Stimulated activated CD8-positive, alpha-beta memory T cell treated with anti-CD3 and anti-CD28 coated beads, Interleukin-2, amount 100 ng/mL, for 48 hours (primary cell): ENCODE measurements at regions not wholly inside any gene's neighbourhood (a gene's known extent, or its start where the extent isn't known, plus 50 kb on each side); places are given as distances from the start of the nearest gene placed in this dataset.
"Not testable (repeated sequence)": the region's sequence is repeated elsewhere in the genome, so short reads cannot be mapped to it uniquely, and the experiment has no call there.

Source experiments
- DNase-seq, 2 donors: peaks; one replicate each; pipeline ENCODE4 v3.0.0-alpha.2; 2020; ENCODE audit warnings: low read depth in 2 of 2

- no peak for DNase-seq
These were observed 109.7 kb upstream of the SYT6 start for GRCh38 chr1:114263343-114263742.

- no peak for DNase-seq
These were observed 108.7 kb upstream of the SYT6 start for GRCh38 chr1:114262337-114262736.

- no peak for DNase-seq
These were observed 107.3 kb upstream of the SYT6 start for GRCh38 chr1:114260805-114261484.

GRCh38 chr1:114259511-114260160 lies 106.0 kb upstream of the SYT6 start:
- no peak for DNase-seq

- no peak for DNase-seq
These were observed 105.0 kb upstream of the SYT6 start for GRCh38 chr1:114258633-114259032.

- no peak for DNase-seq
These were observed 104.4 kb upstream of the SYT6 start for GRCh38 chr1:114258074-114258473.

- DNase-seq = no peak
These were observed 103.9 kb upstream of the SYT6 start for GRCh38 chr1:114257554-114257953.

GRCh38 chr1:114253900-114254299 lies 100.2 kb upstream of the SYT6 start:
- DNase-seq = no peak

GRCh38 chr1:114251573-114251939 lies 97.9 kb upstream of the SYT6 start:
- DNase-seq = no peak

GRCh38 chr1:114250683-114251572 lies 97.3 kb upstream of the SYT6 start:
- DNase-seq = no peak

- DNase-seq = no peak
These were observed 96.0 kb upstream of the SYT6 start for GRCh38 chr1:114249691-114250090.

- no peak for DNase-seq
These were observed 94.5 kb upstream of the SYT6 start for GRCh38 chr1:114248162-114248561.

GRCh38 chr1:114242531-114243210 lies 89.0 kb upstream of the SYT6 start:
- not testable (repeated sequence) for DNase-seq

- DNase-seq = no peak
These were observed 84.4 kb upstream of the SYT6 start for GRCh38 chr1:114238053-114238452.

GRCh38 chr1:114236517-114236916 lies 82.8 kb upstream of the SYT6 start:
- DNase-seq = no peak

GRCh38 chr1:114235960-114236359 lies 82.3 kb upstream of the SYT6 start:
- DNase-seq = no peak

GRCh38 chr1:114235281-114235680 lies 81.6 kb upstream of the SYT6 start:
- DNase-seq = no peak

- DNase-seq = no peak
These were observed 80.9 kb upstream of the SYT6 start for GRCh38 chr1:114234408-114235124.

- no peak for DNase-seq
These were observed 79.0 kb upstream of the SYT6 start for GRCh38 chr1:114232691-114233090.

GRCh38 chr1:114231301-114231700 lies 77.6 kb upstream of the SYT6 start:
- no peak for DNase-seq

- DNase-seq = no peak
These were observed 75.7 kb upstream of the SYT6 start for GRCh38 chr1:114229368-114229767.
